B cell (primary cell): ENCODE measurements at regions not wholly inside any gene's neighbourhood (a gene's known extent, or its start where the extent isn't known, plus 50 kb on each side); places are given as distances from the start of the nearest gene placed in this dataset.

Source experiments
- ATAC-seq: fragments of 200-7000 bp; cut with Tn5 transposase; one replicate; pipeline ENCODE4 v1.10.0; 2021; ENCODE audit warnings: low read depth, mild to moderate bottlenecking, moderate number of reproducible peaks, moderate library complexity
- CTCF ChIA-PET: fragments of 350-600 bp; sonication (Branson Sonifier 250); formaldehyde crosslinking; loops from one replicate; lab custom pipeline; 2021; ENCODE audit warnings: antibody characterized with exemption, inconsistent platforms; lab: Charles Lee
- POLR2A ChIA-PET: fragments of 350-600 bp; sonication (Branson Sonifier 250); formaldehyde crosslinking; loops from one replicate; lab custom pipeline; 2021; ENCODE audit warnings: antibody characterized with exemption; lab: Charles Lee
- DNase-seq: peaks from one replicate; pipeline ENCODE4 v3.0.0; 2013
- H2AFZ ChIP-seq: 2 replicates; pipeline ENCODE4 v1.6.1; 2012; ENCODE audit warnings: mild to moderate bottlenecking, low read depth, low read length; ENCODE audit not compliant: insufficient read depth, poor library complexity, severe bottlenecking
- H3K27ac ChIP-seq, 2 donors: 1 replicate in 1 of 2; 2 replicates in 1 of 2; pipeline ENCODE4 v1.5.1; 2012 to 2013; ENCODE audit warnings: low read length in 2 of 2, mild to moderate bottlenecking in 2 of 2, moderate library complexity in 1 of 2
- H3K27me3 ChIP-seq, 4 experiments: fragments of 200-600 bp in 1 of 4; sonication (generic) in 1 of 4; replicated peaks in 1 of 4; 1 replicate in 2 of 4; 2 replicates in 2 of 4; pipeline versions ENCODE4 v1.6.1 to v1.7.0; 2013 to 2016; ENCODE audit warnings: low read length in 3 of 4, mild to moderate bottlenecking in 2 of 4, mixed read lengths in 1 of 4, moderate library complexity in 1 of 4; ENCODE audit not compliant: insufficient read depth in 4 of 4, control insufficient read depth in 3 of 4; ENCODE audit errors: control extremely low read depth in 1 of 4
- H3K36me3 ChIP-seq, 2 experiments: replicated peaks in 1 of 2; 1 replicate in 1 of 2; 2 replicates in 1 of 2; pipeline versions ENCODE4 v1.6.1 to v1.7.1; 2013; ENCODE audit warnings: low read length in 1 of 2; ENCODE audit not compliant: insufficient read depth in 2 of 2, control insufficient read depth in 1 of 2; ENCODE audit errors: control extremely low read depth in 1 of 2, extremely low read depth in 1 of 2
- H3K4me1 ChIP-seq, 2 donors: fragments of 200-600 bp in 1 of 2; sonication (generic) in 1 of 2; 1 replicate in 1 of 2; 2 replicates in 1 of 2; pipeline versions ENCODE4 v1.5.1 to v1.6.1; 2013 to 2017; ENCODE audit warnings: low read length in 2 of 2; ENCODE audit not compliant: control insufficient read depth in 2 of 2, insufficient read depth in 2 of 2
- H3K4me2 ChIP-seq: replicated peaks from 2 replicates; pipeline ENCODE3; 2012; ENCODE audit warnings: mild to moderate bottlenecking, low read depth, low read length; ENCODE audit not compliant: poor library complexity, severe bottlenecking
- H3K4me3 ChIP-seq, 5 experiments: fragments of 200-600 bp in 1 of 5; sonication (generic) in 1 of 5; 1 replicate in 3 of 5; 2 replicates in 2 of 5; pipeline versions ENCODE4 v1.5.1 to v1.7.0; 2011 to 2016; ENCODE audit warnings: low read length in 4 of 5, mild to moderate bottlenecking in 4 of 5, low read depth in 2 of 5, control low read depth in 1 of 5, moderate library complexity in 1 of 5; ENCODE audit not compliant: insufficient read depth in 1 of 5; ENCODE audit errors: control extremely low read depth in 1 of 5, extremely low read depth in 1 of 5
- H3K79me2 ChIP-seq: fragments of 200-600 bp; sonication (generic); one replicate; pipeline ENCODE4 v1.6.0; 2016; ENCODE audit warnings: low read length; ENCODE audit not compliant: control insufficient read depth, insufficient read depth
- H3K9ac ChIP-seq: fragments of 200-600 bp; sonication (generic); 2 replicates; pipeline ENCODE4 v1.6.1; 2017; ENCODE audit warnings: mild to moderate bottlenecking, low read length, moderate library complexity
- H3K9me3 ChIP-seq, 3 donors: one replicate each; pipeline versions ENCODE4 v1.6.1 to v1.7.1; 2013; ENCODE audit warnings: low read length in 2 of 3; ENCODE audit not compliant: control insufficient read depth in 2 of 3, insufficient read depth in 1 of 3; ENCODE audit errors: control extremely low read depth in 1 of 3
- H4K20me1 ChIP-seq: 2 replicates; pipeline ENCODE4 v1.6.0; 2012; ENCODE audit warnings: mild to moderate bottlenecking, low read length; ENCODE audit not compliant: insufficient read depth, control insufficient read depth, poor library complexity, severe bottlenecking
- H3K27ac Mint-ChIP-seq: one replicate; pipeline ENCODE4 v1.8.0; 2021; ENCODE audit warnings: mixed read lengths
- H3K27me3 Mint-ChIP-seq: one replicate; pipeline ENCODE4 v1.8.0; 2021; ENCODE audit warnings: mixed read lengths
- H3K4me1 Mint-ChIP-seq: one replicate; pipeline ENCODE4 v1.8.0; 2021; ENCODE audit warnings: mixed read lengths
- H3K4me3 Mint-ChIP-seq: one replicate; pipeline ENCODE4 v1.8.0; 2021; ENCODE audit warnings: mixed read lengths
- H3K9me3 Mint-ChIP-seq: one replicate; pipeline ENCODE4 v1.8.0; 2022; ENCODE audit warnings: mixed read lengths; ENCODE audit not compliant: insufficient read depth
- CTCF ChIP-seq: fragments of 200-600 bp; IDR thresholded peaks from one replicate; pipeline ENCODE4 v1.8.0; 2022; ENCODE audit warnings: antibody characterized with exemption, mild to moderate bottlenecking
- EZH2 ChIP-seq: IDR thresholded peaks from 2 replicates; pipeline ENCODE4 v1.6.1; 2012; ENCODE audit warnings: borderline replicate concordance, low read depth, mild to moderate bottlenecking, moderate library complexity, low read length; ENCODE audit not compliant: insufficient read depth, poor library complexity, severe bottlenecking
- WGBS: methylation state at CpG from one replicate; pipeline ENCODE4 v1.1.5; 2013; ENCODE audit warnings: missing lambda C conversion rate; ENCODE audit not compliant: insufficient coverage; 5-methylcytosine and 5-hydroxymethylcytosine counted together
- intact Hi-C: fragments of 100-400 bp; cut with micrococcal nuclease; formaldehyde crosslinking; loops from one replicate; pipeline ENCODE4 v1.10.0; 2022

- Mint-ChIP-seq H3K4me1 (peaks cover under 1% of the 10 kb centered on the region), H3K27me3 (no peaks in the 10 kb centered on the region), H3K4me3 (no peak overlapping the region), H3K9me3 (no peaks in the 10 kb centered on the region), H3K27ac (no peak overlapping the region)
- ChIA-PET CTCF (no interaction called here), POLR2A (no interaction called here)
- DNase-seq: no peak
- H3K4me2 ChIP-seq: no peak overlapping the region
- H2AFZ ChIP-seq: no peak overlapping the region
- no peak overlapping the region for H3K27ac ChIP-seq
- no peak overlapping the region for H3K9ac ChIP-seq
- 100% methylated on average over 2 of the region's 3 CpGs for WGBS
- H3K9me3 ChIP-seq: peaks cover 0 to 7% (median 0%) of the 10 kb centered on the region in 3 donors
- no peaks in the 10 kb centered on the region for H3K27me3 ChIP-seq
- no peak for ATAC-seq
- intact Hi-C loops: no loop called here
- no peaks in the 10 kb centered on the region for H3K4me1 ChIP-seq
- H3K79me2 ChIP-seq: no peaks in the 10 kb centered on the region
- no peaks in the 10 kb centered on the region for H3K36me3 ChIP-seq
- H4K20me1 ChIP-seq: no peaks in the 10 kb centered on the region
- H3K4me3 ChIP-seq: no peak overlapping the region
- TF ChIP-seq CTCF (no peak), EZH2 (no peak)
These were observed 383.0 kb downstream of the TBC1D32 start for GRCh38 chr6:120951258-120951657.

- no peak overlapping the region for H2AFZ ChIP-seq
- no peaks in the 10 kb centered on the region for H4K20me1 ChIP-seq
- H3K9me3 Mint-ChIP-seq: no peaks in the 10 kb centered on the region
- no peak for TF ChIP-seq EZH2
- TF ChIP-seq CTCF: no peak
- no peaks in the 10 kb centered on the region for H3K79me2 ChIP-seq
- no peaks in the 10 kb centered on the region for H3K36me3 ChIP-seq
- no peaks in the 10 kb centered on the region for H3K4me1 ChIP-seq
- no peak overlapping the region for H3K27ac ChIP-seq
- no peak overlapping the region for H3K27ac Mint-ChIP-seq
- H3K4me3 ChIP-seq: no peak overlapping the region
- WGBS: no CpG with 5 or more reads among the region's 1 CpG
- no peak for DNase-seq
- no peaks in the 10 kb centered on the region for H3K27me3 ChIP-seq
- ATAC-seq: no peak
- H3K9me3 ChIP-seq: no peaks in the 10 kb centered on the region
- ChIA-PET POLR2A (no interaction called here), CTCF (no interaction called here)
- no peaks in the 10 kb centered on the region for H3K27me3 Mint-ChIP-seq
- no peak overlapping the region for H3K9ac ChIP-seq
- no peak overlapping the region for H3K4me2 ChIP-seq
- peaks cover 6% of the 10 kb centered on the region for H3K4me1 Mint-ChIP-seq
- intact Hi-C loops: no loop called here
- no peak overlapping the region for H3K4me3 Mint-ChIP-seq
These were observed 387.2 kb downstream of the TBC1D32 start for GRCh38 chr6:120947111-120947510.
